H1 (cell line): ENCODE measurements at regions not wholly inside any gene's neighbourhood (a gene's known extent, or its start where the extent isn't known, plus 50 kb on each side); places are given as distances from the start of the nearest gene placed in this dataset.
"Not testable (repeated sequence)": the region's sequence is repeated elsewhere in the genome, so short reads cannot be mapped to it uniquely, and the experiment has no call there.

Experiments
- CTCF ChIA-PET: fragments of 300-600 bp; sonication (Branson Sonifier 250); formaldehyde crosslinking; loops from one replicate; lab custom pipeline; 2021; ENCODE audit not compliant: partially characterized antibody; lab: Charles Lee
- POLR2A ChIA-PET: fragments of 300-600 bp; sonication (Branson Sonifier 250); formaldehyde crosslinking; loops from one replicate; lab custom pipeline; 2021; ENCODE audit warnings: inconsistent platforms; ENCODE audit not compliant: partially characterized antibody; lab: Charles Lee
- DNase-seq, 2 experiments: peaks; one replicate each; pipeline versions ENCODE4 v3.0.0 to v3.0.0-alpha.2; 2010 to 2022; ENCODE audit warnings: low spot score in 2 of 2, low read depth in 1 of 2, mixed read lengths in 1 of 2
- FAIRE-seq: peaks from 2 replicates; lab custom pipeline; 2011; peaks lifted over from hg19 to GRCh38; lab: Jason Lieb, UNC
- H2AFZ ChIP-seq: 2 replicates; pipeline ENCODE4 v1.8.1; 2012; ENCODE audit warnings: low read length, inconsistent platforms
- H2AK5ac ChIP-seq: 2 replicates; pipeline ENCODE4 v1.6.1; 2013; ENCODE audit warnings: low read depth, low read length
- H2BK120ac ChIP-seq: replicated peaks from 2 replicates; pipeline ENCODE3; 2013; ENCODE audit warnings: low read depth, low read length, inconsistent platforms
- H2BK12ac ChIP-seq: 2 replicates; pipeline ENCODE4 v1.6.1; 2013; ENCODE audit warnings: low read depth, low read length
- H2BK15ac ChIP-seq: 2 replicates; pipeline ENCODE4 v1.6.1; 2013; ENCODE audit warnings: low read length
- H2BK20ac ChIP-seq: 2 replicates; pipeline ENCODE4 v1.6.1; 2013; ENCODE audit warnings: low read length
- H2BK5ac ChIP-seq: 2 replicates; pipeline ENCODE4 v1.6.1; 2013; ENCODE audit warnings: low read depth, low read length
- H3K14ac ChIP-seq: 2 replicates; pipeline ENCODE4 v1.6.1; 2013; ENCODE audit warnings: inconsistent platforms; ENCODE audit not compliant: insufficient read length
- H3K18ac ChIP-seq: 2 replicates; pipeline ENCODE4 v1.6.1; 2013; ENCODE audit warnings: low read length; ENCODE audit errors: extremely low read depth
- H3K23ac ChIP-seq: 2 replicates; pipeline ENCODE4 v1.6.1; 2013; ENCODE audit warnings: inconsistent platforms; ENCODE audit not compliant: insufficient read length
- H3K23me2 ChIP-seq: 2 replicates; pipeline ENCODE4 v1.6.1; 2013; ENCODE audit warnings: low read depth, low read length
- H3K27ac ChIP-seq: 2 replicates; pipeline ENCODE4 v1.6.1; 2011; ENCODE audit warnings: low read depth, low read length, inconsistent platforms
- H3K27me3 ChIP-seq, 4 experiments: replicated peaks in 1 of 4; 1 replicate in 1 of 4; 2 replicates in 3 of 4; pipeline versions ENCODE4 v1.6.1 to v1.8.1; 2011 to 2013; ENCODE audit warnings: low read length in 3 of 4, mild to moderate bottlenecking in 3 of 4, inconsistent platforms in 2 of 4, mixed read lengths in 2 of 4, moderate library complexity in 1 of 4; ENCODE audit not compliant: control insufficient read depth in 3 of 4, insufficient read depth in 3 of 4; ENCODE audit errors: extremely low read depth in 1 of 4
- H3K36me3 ChIP-seq, 4 experiments: 2 replicates each; pipeline versions ENCODE4 v1.6.1 to v1.8.1; 2011 to 2013; ENCODE audit warnings: mild to moderate bottlenecking in 4 of 4, low read length in 3 of 4, moderate library complexity in 2 of 4, control low read depth in 1 of 4, inconsistent platforms in 1 of 4; ENCODE audit not compliant: insufficient read depth in 4 of 4, control insufficient read depth in 2 of 4
- H3K4ac ChIP-seq: replicated peaks from 2 replicates; pipeline ENCODE3; 2013; ENCODE audit warnings: low read length, low read depth, mixed read lengths, inconsistent platforms; ENCODE audit not compliant: insufficient read length
- H3K4me1 ChIP-seq, 4 experiments: replicated peaks in 1 of 4; 1 replicate in 1 of 4; 2 replicates in 3 of 4; pipeline versions ENCODE4 v1.6.1 to v1.8.1; 2011 to 2013; ENCODE audit warnings: low read length in 3 of 4, inconsistent platforms in 2 of 4, mixed read lengths in 1 of 4; ENCODE audit not compliant: insufficient read depth in 4 of 4, control insufficient read depth in 3 of 4
- H3K4me2 ChIP-seq, 2 experiments: 2 replicates each; pipeline versions ENCODE4 v1.6.1 to v1.8.1; 2011 to 2013; ENCODE audit warnings: low read depth in 2 of 2, low read length in 2 of 2, control low read depth in 1 of 2, inconsistent platforms in 1 of 2, mild to moderate bottlenecking in 1 of 2; ENCODE audit not compliant: insufficient read depth in 1 of 2
- H3K4me3 ChIP-seq, 4 experiments: fragments of 200-600, 300-600 bp in 1 of 4; sonication (generic), shearing (Covaris generic), sonication (Bioruptor Twin) in 1 of 4; 2 replicates each; pipeline versions ENCODE4 v1.5.1 to v1.8.1; 2011 to 2016; ENCODE audit warnings: low read length in 4 of 4, low read depth in 3 of 4, control low read depth in 2 of 4, inconsistent platforms in 2 of 4, mild to moderate bottlenecking in 2 of 4, mixed read lengths in 1 of 4, moderate library complexity in 1 of 4; ENCODE audit not compliant: insufficient read depth in 2 of 4; ENCODE audit errors: extremely low read depth in 1 of 4
- H3K56ac ChIP-seq: replicated peaks from 2 replicates; pipeline ENCODE3; 2013; ENCODE audit warnings: low read depth, mild to moderate bottlenecking, mixed read lengths, low read length, inconsistent platforms; ENCODE audit not compliant: insufficient read length
- H3K79me1 ChIP-seq: 2 replicates; pipeline ENCODE4 v1.6.1; 2013; ENCODE audit warnings: low read depth, low read length, control low read depth
- H3K79me2 ChIP-seq, 2 experiments: 2 replicates each; pipeline versions ENCODE4 v1.6.1 to v1.8.1; 2012 to 2013; ENCODE audit warnings: low read length in 2 of 2, mild to moderate bottlenecking in 2 of 2, inconsistent platforms in 1 of 2; ENCODE audit not compliant: insufficient read depth in 2 of 2, control insufficient read depth in 1 of 2
- H3K9ac ChIP-seq, 4 experiments: replicated peaks in 1 of 4; 1 replicate in 1 of 4; 2 replicates in 3 of 4; pipeline versions ENCODE4 v1.6.1 to v1.8.1; 2011 to 2013; ENCODE audit warnings: low read depth in 3 of 4, low read length in 3 of 4, control low read depth in 2 of 4, mild to moderate bottlenecking in 2 of 4, moderate library complexity in 2 of 4, inconsistent platforms in 1 of 4; ENCODE audit errors: extremely low read depth in 1 of 4
- H3K9me3 ChIP-seq, 2 experiments: 2 replicates each; pipeline versions ENCODE4 v1.6.1 to v1.8.1; 2012 to 2013; ENCODE audit warnings: mild to moderate bottlenecking in 2 of 2, moderate library complexity in 2 of 2, control low read depth in 1 of 2, inconsistent platforms in 1 of 2, low read depth in 1 of 2, low read length in 1 of 2, mixed read lengths in 1 of 2; ENCODE audit not compliant: insufficient read depth in 2 of 2
- H4K20me1 ChIP-seq, 2 experiments: replicated peaks in 1 of 2; 2 replicates each; pipeline versions ENCODE3 to v1.8.1; 2011 to 2013; ENCODE audit warnings: inconsistent platforms in 2 of 2, low read length in 2 of 2, mild to moderate bottlenecking in 1 of 2; ENCODE audit not compliant: insufficient read depth in 2 of 2, control insufficient read depth in 1 of 2
- H4K5ac ChIP-seq: 2 replicates; pipeline ENCODE4 v1.6.1; 2013; ENCODE audit warnings: low read length, low read depth, mixed read lengths, inconsistent platforms; ENCODE audit not compliant: insufficient read length
- H4K8ac ChIP-seq: 2 replicates; pipeline ENCODE4 v1.8.0; 2013; ENCODE audit warnings: mild to moderate bottlenecking, moderate library complexity, low read length, inconsistent platforms; ENCODE audit not compliant: insufficient read depth; ENCODE audit errors: extremely low read depth
- H4K91ac ChIP-seq: replicated peaks from 2 replicates; pipeline ENCODE3; 2013; ENCODE audit warnings: low read length, mixed read lengths, inconsistent platforms; ENCODE audit not compliant: insufficient read length
- WGBS, 2 experiments: shearing (Covaris generic) in 1 of 2; methylation state at CpG; one replicate each; pipeline versions ENCODE4 v1.1.6 to v1.1.7; 2013 to 2015; ENCODE audit warnings: low lambda C conversion rate in 2 of 2, mixed read lengths in 2 of 2, inconsistent platforms in 1 of 2, low coverage in 1 of 2, missing lambda C conversion rate in 1 of 2; ENCODE audit not compliant: insufficient replicate concordance in 2 of 2, insufficient coverage in 1 of 2, insufficient read length in 1 of 2; ENCODE audit errors: extremely low coverage in 1 of 2, missing lambda C conversion rate in 1 of 2; 5-methylcytosine and 5-hydroxymethylcytosine counted together

- H4K20me1 ChIP-seq, H3K56ac ChIP-seq, H2AK5ac ChIP-seq, H2BK15ac ChIP-seq, H3K23ac ChIP-seq, H3K27ac ChIP-seq, H4K5ac ChIP-seq, H3K27me3 ChIP-seq, H3K9ac ChIP-seq, H3K4me1 ChIP-seq, H3K79me1 ChIP-seq, H3K4me3 ChIP-seq, H4K8ac ChIP-seq, H3K4me2 ChIP-seq, POLR2A ChIA-PET, H3K79me2 ChIP-seq, FAIRE-seq, H2BK20ac ChIP-seq, H3K18ac ChIP-seq, H3K23me2 ChIP-seq, CTCF ChIA-PET, H3K4ac ChIP-seq, H3K14ac ChIP-seq, H2BK5ac ChIP-seq, H2BK120ac ChIP-seq, H4K91ac ChIP-seq, H3K36me3 ChIP-seq, H2BK12ac ChIP-seq, H2AFZ ChIP-seq, DNase-seq: not testable (repeated sequence)
- WGBS, 2 experiments, result no CpG with 5 or more reads among the region's 22 CpGs
- H3K9me3 ChIP-seq, result peaks cover 0 to 36% of the 10 kb centered on the region in 2 experiments; a peak in 2 of 4 replicates
These were observed 100.6 kb upstream of the FOXD4L5 start for GRCh38 chr9:65385655-65386024.

- H2BK12ac ChIP-seq, H3K56ac ChIP-seq, FAIRE-seq, H4K20me1 ChIP-seq, CTCF ChIA-PET, H3K27ac ChIP-seq, H3K79me1 ChIP-seq, H2BK5ac ChIP-seq, H2BK20ac ChIP-seq, H3K9ac ChIP-seq, H2AFZ ChIP-seq, H2BK120ac ChIP-seq, H3K4me1 ChIP-seq, H3K23ac ChIP-seq, H2BK15ac ChIP-seq, H3K4me2 ChIP-seq, H2AK5ac ChIP-seq, H4K5ac ChIP-seq, H3K27me3 ChIP-seq, DNase-seq, H4K91ac ChIP-seq, H3K4ac ChIP-seq, H3K14ac ChIP-seq, H3K4me3 ChIP-seq, H3K23me2 ChIP-seq, H3K36me3 ChIP-seq, H3K18ac ChIP-seq, H3K79me2 ChIP-seq, H4K8ac ChIP-seq, POLR2A ChIA-PET: not testable (repeated sequence)
- peaks cover 0 to 36% of the 10 kb centered on the region in 2 experiments; a peak in 2 of 4 replicates for H3K9me3 ChIP-seq
- WGBS, 2 experiments, result 97% methylated on average over 5 of the region's 61 CpGs; no CpG with 5 or more reads in 1 of the 2 experiments
These were observed 100.0 kb upstream of the FOXD4L5 start for GRCh38 chr9:65384759-65385654.
